Liver (tissue), 8 donors: ENCODE measurements at regions not wholly inside any gene's neighbourhood (a gene's known extent, or its start where the extent isn't known, plus 50 kb on each side); places are given as distances from the start of the nearest gene placed in this dataset.

ENCODE experiments used
- DNase-seq: peaks from one replicate; pipeline ENCODE4 v3.0.0-alpha.2; 2017; ENCODE audit warnings: low spot score
- H3K27ac ChIP-seq, 2 donors: one replicate each; pipeline ENCODE4 v1.7.0; 2013; ENCODE audit warnings: inconsistent platforms in 2 of 2, low read length in 2 of 2, control low read depth in 1 of 2, low read depth in 1 of 2, mild to moderate bottlenecking in 1 of 2
- H3K27me3 ChIP-seq, 4 donors: one replicate each; pipeline versions ENCODE4 v1.6.1 to v1.7.0; 2013; ENCODE audit warnings: low read length in 3 of 4, inconsistent platforms in 1 of 4, mild to moderate bottlenecking in 1 of 4, moderate library complexity in 1 of 4; ENCODE audit not compliant: control insufficient read depth in 4 of 4, insufficient read depth in 4 of 4
- H3K36me3 ChIP-seq, 4 donors: one replicate each; pipeline versions ENCODE4 v1.6.1 to v1.7.0; 2013; ENCODE audit warnings: low read length in 3 of 4, mild to moderate bottlenecking in 3 of 4, low read depth in 1 of 4, moderate library complexity in 1 of 4; ENCODE audit not compliant: control insufficient read depth in 4 of 4, insufficient read depth in 3 of 4
- H3K4me1 ChIP-seq, 4 donors: one replicate each; pipeline versions ENCODE4 v1.6.1 to v1.7.0; 2013; ENCODE audit warnings: low read length in 3 of 4, mild to moderate bottlenecking in 3 of 4, moderate library complexity in 1 of 4; ENCODE audit not compliant: control insufficient read depth in 4 of 4, insufficient read depth in 4 of 4
- H3K4me3 ChIP-seq, 3 donors: one replicate each; pipeline versions ENCODE4 v1.6.1 to v1.7.0; 2013; ENCODE audit warnings: low read length in 3 of 3, control low read depth in 1 of 3, low read depth in 1 of 3, mild to moderate bottlenecking in 1 of 3
- H3K9ac ChIP-seq, 2 donors: one replicate each; pipeline ENCODE4 v1.7.0; 2013; ENCODE audit warnings: low read length in 2 of 2, mild to moderate bottlenecking in 2 of 2, moderate library complexity in 2 of 2, control low read depth in 1 of 2, low read depth in 1 of 2
- H3K9me3 ChIP-seq, 4 donors: one replicate each; pipeline versions ENCODE4 v1.6.1 to v1.7.0; 2013; ENCODE audit warnings: low read length in 3 of 4; ENCODE audit not compliant: control insufficient read depth in 4 of 4
- FOXA1 ChIP-seq: IDR thresholded peaks from 2 replicates; pipeline ENCODE4 v1.6.1; 2016; ENCODE audit warnings: antibody characterized with exemption
- FOXA2 ChIP-seq: IDR thresholded peaks from 2 replicates; pipeline ENCODE4 v1.6.1; 2016; ENCODE audit warnings: antibody characterized with exemption
- HNF4A ChIP-seq, 2 donors: conservative IDR thresholded peaks; 2 replicates each; pipeline ENCODE4 v1.6.1; 2016; ENCODE audit warnings: antibody characterized with exemption in 2 of 2, mild to moderate bottlenecking in 2 of 2
- HNF4G ChIP-seq: IDR thresholded peaks from 2 replicates; pipeline ENCODE4 v1.6.1; 2016; ENCODE audit warnings: antibody characterized with exemption
- JUND ChIP-seq, 2 donors: IDR thresholded peaks; 2 replicates each; pipeline ENCODE4 v1.6.1; 2016; ENCODE audit warnings: antibody characterized with exemption in 2 of 2
- MAX ChIP-seq: IDR thresholded peaks from 2 replicates; pipeline ENCODE4 v1.6.1; 2016; ENCODE audit warnings: antibody characterized with exemption
- NR2F2 ChIP-seq: IDR thresholded peaks from 2 replicates; pipeline ENCODE4 v1.6.1; 2016; ENCODE audit warnings: antibody characterized with exemption
- RAD21 ChIP-seq, 2 donors: IDR thresholded peaks; 2 replicates each; pipeline ENCODE4 v1.6.1; 2016; ENCODE audit warnings: antibody characterized with exemption in 2 of 2, mild to moderate bottlenecking in 2 of 2
- RXRA ChIP-seq, 2 donors: IDR thresholded peaks; 2 replicates each; pipeline ENCODE4 v1.6.1; 2017 to 2018; ENCODE audit warnings: antibody characterized with exemption in 2 of 2, mild to moderate bottlenecking in 1 of 2
- SP1 ChIP-seq: IDR thresholded peaks from 2 replicates; pipeline ENCODE4 v1.6.1; 2018; ENCODE audit warnings: antibody characterized with exemption, mild to moderate bottlenecking
- TAF1 ChIP-seq: conservative IDR thresholded peaks from 2 replicates; pipeline ENCODE4 v1.6.1; 2016; ENCODE audit warnings: antibody characterized with exemption, mild to moderate bottlenecking
- WGBS: extraction: QIAGEN DNeasy Blood & Tissue Kit; methylation state at CpG from one replicate; pipeline ENCODE4 v1.1.7; 2013; 5-methylcytosine and 5-hydroxymethylcytosine counted together
- TF ChIP-seq, protein P1 (sequence below): IDR thresholded peaks from 2 replicates; pipeline ENCODE4 v1.6.1; 2016; ENCODE audit warnings: antibody characterized with exemption, mild to moderate bottlenecking
- TF ChIP-seq, protein P2 (sequence below): fragments of 150-350 bp; IDR thresholded peaks from 2 replicates; pipeline ENCODE4 v1.5.1; 2017; ENCODE audit warnings: improper control_type of control experiment, low read depth, low read length; ENCODE audit not compliant: missing input control
- TF ChIP-seq, protein P3 (sequence below): IDR thresholded peaks from 2 replicates; pipeline ENCODE4 v1.6.1; 2016; ENCODE audit warnings: antibody characterized with exemption
- donor health status: healthy.
- donor health status: healthy.
- donor health status: healthy.
- donor health status: healthy.
- donor health status: healthy.

- TF ChIP-seq NR2F2 (no peak), HNF4A (conservative IDR thresholded peaks at IDR 0.05) (no peak), MAX (no peak)
- TF ChIP-seq, protein P1, sequence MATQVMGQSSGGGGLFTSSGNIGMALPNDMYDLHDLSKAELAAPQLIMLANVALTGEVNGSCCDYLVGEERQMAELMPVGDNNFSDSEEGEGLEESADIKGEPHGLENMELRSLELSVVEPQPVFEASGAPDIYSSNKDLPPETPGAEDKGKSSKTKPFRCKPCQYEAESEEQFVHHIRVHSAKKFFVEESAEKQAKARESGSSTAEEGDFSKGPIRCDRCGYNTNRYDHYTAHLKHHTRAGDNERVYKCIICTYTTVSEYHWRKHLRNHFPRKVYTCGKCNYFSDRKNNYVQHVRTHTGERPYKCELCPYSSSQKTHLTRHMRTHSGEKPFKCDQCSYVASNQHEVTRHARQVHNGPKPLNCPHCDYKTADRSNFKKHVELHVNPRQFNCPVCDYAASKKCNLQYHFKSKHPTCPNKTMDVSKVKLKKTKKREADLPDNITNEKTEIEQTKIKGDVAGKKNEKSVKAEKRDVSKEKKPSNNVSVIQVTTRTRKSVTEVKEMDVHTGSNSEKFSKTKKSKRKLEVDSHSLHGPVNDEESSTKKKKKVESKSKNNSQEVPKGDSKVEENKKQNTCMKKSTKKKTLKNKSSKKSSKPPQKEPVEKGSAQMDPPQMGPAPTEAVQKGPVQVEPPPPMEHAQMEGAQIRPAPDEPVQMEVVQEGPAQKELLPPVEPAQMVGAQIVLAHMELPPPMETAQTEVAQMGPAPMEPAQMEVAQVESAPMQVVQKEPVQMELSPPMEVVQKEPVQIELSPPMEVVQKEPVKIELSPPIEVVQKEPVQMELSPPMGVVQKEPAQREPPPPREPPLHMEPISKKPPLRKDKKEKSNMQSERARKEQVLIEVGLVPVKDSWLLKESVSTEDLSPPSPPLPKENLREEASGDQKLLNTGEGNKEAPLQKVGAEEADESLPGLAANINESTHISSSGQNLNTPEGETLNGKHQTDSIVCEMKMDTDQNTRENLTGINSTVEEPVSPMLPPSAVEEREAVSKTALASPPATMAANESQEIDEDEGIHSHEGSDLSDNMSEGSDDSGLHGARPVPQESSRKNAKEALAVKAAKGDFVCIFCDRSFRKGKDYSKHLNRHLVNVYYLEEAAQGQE: no peak
- TF ChIP-seq, protein P2, sequence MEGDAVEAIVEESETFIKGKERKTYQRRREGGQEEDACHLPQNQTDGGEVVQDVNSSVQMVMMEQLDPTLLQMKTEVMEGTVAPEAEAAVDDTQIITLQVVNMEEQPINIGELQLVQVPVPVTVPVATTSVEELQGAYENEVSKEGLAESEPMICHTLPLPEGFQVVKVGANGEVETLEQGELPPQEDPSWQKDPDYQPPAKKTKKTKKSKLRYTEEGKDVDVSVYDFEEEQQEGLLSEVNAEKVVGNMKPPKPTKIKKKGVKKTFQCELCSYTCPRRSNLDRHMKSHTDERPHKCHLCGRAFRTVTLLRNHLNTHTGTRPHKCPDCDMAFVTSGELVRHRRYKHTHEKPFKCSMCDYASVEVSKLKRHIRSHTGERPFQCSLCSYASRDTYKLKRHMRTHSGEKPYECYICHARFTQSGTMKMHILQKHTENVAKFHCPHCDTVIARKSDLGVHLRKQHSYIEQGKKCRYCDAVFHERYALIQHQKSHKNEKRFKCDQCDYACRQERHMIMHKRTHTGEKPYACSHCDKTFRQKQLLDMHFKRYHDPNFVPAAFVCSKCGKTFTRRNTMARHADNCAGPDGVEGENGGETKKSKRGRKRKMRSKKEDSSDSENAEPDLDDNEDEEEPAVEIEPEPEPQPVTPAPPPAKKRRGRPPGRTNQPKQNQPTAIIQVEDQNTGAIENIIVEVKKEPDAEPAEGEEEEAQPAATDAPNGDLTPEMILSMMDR: no peak
- 86% methylated on average over 2 of the region's 2 CpGs for WGBS
- H3K27me3 ChIP-seq: no peaks in the 10 kb centered on the region
Measured at GRCh38 chr2:145169285-145169684, 649.4 kb upstream of the ZEB2 start.

GRCh38 chr2:145168091-145168490 is 648.2 kb upstream of the ZEB2 start:
- TF ChIP-seq SP1: no peak
- no peak for TF ChIP-seq RAD21 (IDR thresholded peaks at IDR 0.05)
- TF ChIP-seq HNF4G: no peak
- no peak for TF ChIP-seq MAX
- no peak for TF ChIP-seq FOXA2
- TF ChIP-seq, protein P3, sequence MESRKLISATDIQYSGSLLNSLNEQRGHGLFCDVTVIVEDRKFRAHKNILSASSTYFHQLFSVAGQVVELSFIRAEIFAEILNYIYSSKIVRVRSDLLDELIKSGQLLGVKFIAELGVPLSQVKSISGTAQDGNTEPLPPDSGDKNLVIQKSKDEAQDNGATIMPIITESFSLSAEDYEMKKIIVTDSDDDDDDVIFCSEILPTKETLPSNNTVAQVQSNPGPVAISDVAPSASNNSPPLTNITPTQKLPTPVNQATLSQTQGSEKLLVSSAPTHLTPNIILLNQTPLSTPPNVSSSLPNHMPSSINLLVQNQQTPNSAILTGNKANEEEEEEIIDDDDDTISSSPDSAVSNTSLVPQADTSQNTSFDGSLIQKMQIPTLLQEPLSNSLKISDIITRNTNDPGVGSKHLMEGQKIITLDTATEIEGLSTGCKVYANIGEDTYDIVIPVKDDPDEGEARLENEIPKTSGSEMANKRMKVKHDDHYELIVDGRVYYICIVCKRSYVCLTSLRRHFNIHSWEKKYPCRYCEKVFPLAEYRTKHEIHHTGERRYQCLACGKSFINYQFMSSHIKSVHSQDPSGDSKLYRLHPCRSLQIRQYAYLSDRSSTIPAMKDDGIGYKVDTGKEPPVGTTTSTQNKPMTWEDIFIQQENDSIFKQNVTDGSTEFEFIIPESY: no peak
- TF ChIP-seq, protein P2: no peak
- TF ChIP-seq, protein P1: no peak
- TF ChIP-seq JUND (IDR thresholded peaks at IDR 0.05): no peak
- TF ChIP-seq FOXA1: no peak
- no peak for TF ChIP-seq TAF1
- no peak for TF ChIP-seq NR2F2
- TF ChIP-seq RXRA (IDR thresholded peaks at IDR 0.05): no peak
- Histone ChIP-seq H3K4me3 (no peak overlapping the region), H3K9me3 (no peaks in the 10 kb centered on the region), H3K4me1 (no peaks in the 10 kb centered on the region), H3K27ac (no peak overlapping the region), H3K27me3 (no peaks in the 10 kb centered on the region), H3K9ac (no peak overlapping the region), H3K36me3 (no peaks in the 10 kb centered on the region)
- DNase-seq: no peak
- 79% methylated on average over 5 of the region's 5 CpGs for WGBS

More at GRCh38 chr2:145169285-145169684, 649.4 kb upstream of the ZEB2 start:
- Histone ChIP-seq H3K9ac (no peak overlapping the region), H3K36me3 (no peaks in the 10 kb centered on the region), H3K27ac (no peak overlapping the region), H3K4me3 (no peak overlapping the region), H3K4me1 (no peaks in the 10 kb centered on the region), H3K9me3 (no peaks in the 10 kb centered on the region)
- no peak for DNase-seq
